Mammary epithelial cell (primary cell): ENCODE measurements at regions not wholly inside any gene's neighbourhood (a gene's known extent, or its start where the extent isn't known, plus 50 kb on each side); places are given as distances from the start of the nearest gene placed in this dataset.

Experiments
- EZH2 ChIP-seq: IDR thresholded peaks from 2 replicates; pipeline ENCODE4 v1.6.1; 2012; ENCODE audit warnings: low read length, inconsistent platforms, borderline replicate concordance
- TF ChIP-seq, protein P1 (sequence below), 2 donors: IDR thresholded peaks in 1 of 2; conservative IDR thresholded peaks in 1 of 2; 2 replicates each; pipeline ENCODE4 v1.5.1; 2011 to 2012; ENCODE audit warnings: inconsistent platforms in 2 of 2, low read length in 2 of 2, mild to moderate bottlenecking in 2 of 2, control low read depth in 1 of 2, low read depth in 1 of 2; ENCODE audit not compliant: insufficient read depth in 1 of 2; ENCODE audit errors: extremely low read depth in 1 of 2

DNA sequence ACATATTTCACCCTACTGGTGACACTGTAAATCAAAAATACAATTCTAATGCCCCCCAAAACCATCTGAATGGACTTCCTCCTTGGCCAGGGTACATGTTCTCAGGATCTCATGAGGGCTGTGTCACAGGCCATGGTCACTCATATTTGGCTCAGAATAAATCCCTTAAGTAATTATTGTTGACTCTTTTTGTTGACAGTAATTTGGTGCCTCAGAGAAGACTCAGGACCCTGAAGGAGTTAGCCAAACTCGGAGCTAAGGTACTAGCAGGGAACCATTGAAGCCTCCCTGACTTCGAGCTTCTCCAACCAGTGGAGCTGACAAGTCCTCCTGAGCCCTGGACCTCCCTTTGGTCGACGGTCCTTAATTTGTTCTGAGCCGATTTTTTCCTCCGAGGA, 51.2 kb upstream of the SNAPC3 start:
- TF ChIP-seq, protein P1, sequence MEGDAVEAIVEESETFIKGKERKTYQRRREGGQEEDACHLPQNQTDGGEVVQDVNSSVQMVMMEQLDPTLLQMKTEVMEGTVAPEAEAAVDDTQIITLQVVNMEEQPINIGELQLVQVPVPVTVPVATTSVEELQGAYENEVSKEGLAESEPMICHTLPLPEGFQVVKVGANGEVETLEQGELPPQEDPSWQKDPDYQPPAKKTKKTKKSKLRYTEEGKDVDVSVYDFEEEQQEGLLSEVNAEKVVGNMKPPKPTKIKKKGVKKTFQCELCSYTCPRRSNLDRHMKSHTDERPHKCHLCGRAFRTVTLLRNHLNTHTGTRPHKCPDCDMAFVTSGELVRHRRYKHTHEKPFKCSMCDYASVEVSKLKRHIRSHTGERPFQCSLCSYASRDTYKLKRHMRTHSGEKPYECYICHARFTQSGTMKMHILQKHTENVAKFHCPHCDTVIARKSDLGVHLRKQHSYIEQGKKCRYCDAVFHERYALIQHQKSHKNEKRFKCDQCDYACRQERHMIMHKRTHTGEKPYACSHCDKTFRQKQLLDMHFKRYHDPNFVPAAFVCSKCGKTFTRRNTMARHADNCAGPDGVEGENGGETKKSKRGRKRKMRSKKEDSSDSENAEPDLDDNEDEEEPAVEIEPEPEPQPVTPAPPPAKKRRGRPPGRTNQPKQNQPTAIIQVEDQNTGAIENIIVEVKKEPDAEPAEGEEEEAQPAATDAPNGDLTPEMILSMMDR (conservative IDR thresholded peaks at IDR 0.05 in 1 of 2, IDR thresholded peaks at IDR 0.05 in 1 of 2; ENCODE audit: extremely low read depth in 1 of 2, insufficient read depth in 1 of 2, low read depth in 1 of 2, low read length in 2 of 2) = no peak
- TF ChIP-seq EZH2 = no peak
